K562 (cell line): ENCODE measurements at regions not wholly inside any gene's neighbourhood (a gene's known extent, or its start where the extent isn't known, plus 50 kb on each side); places are given as distances from the start of the nearest gene placed in this dataset.

Source experiments
- ARNT ChIP-seq, 2 experiments: fragments of 450-650 bp; IDR thresholded peaks; 2 replicates each; pipeline ENCODE4 v1.6.1; 2016; ENCODE audit warnings: mild to moderate bottlenecking in 1 of 2
- CREBBP ChIP-seq: IDR thresholded peaks from one replicate; pipeline ENCODE4 v1.6.1; 2012; ENCODE audit warnings: low read depth, mild to moderate bottlenecking, control low read depth, inconsistent platforms, low read length
- DPF2 ChIP-seq: fragments of 450-650 bp; IDR thresholded peaks from 2 replicates; pipeline ENCODE4 v1.6.1; 2016
- FOXA3 ChIP-seq, 2 experiments: fragments of 450-650 bp in 1 of 2; sonication (generic) in 1 of 2; formaldehyde crosslinking; IDR thresholded peaks in 1 of 2; conservative IDR thresholded peaks in 1 of 2; 2 replicates each; pipeline versions ENCODE4 v1.4.0 to v1.8.0; 2020 to 2022; ENCODE audit warnings: mild to moderate bottlenecking in 2 of 2, missing genetic modification reagents in 1 of 2
- GABPB1 ChIP-seq: sonication (generic); formaldehyde crosslinking; IDR thresholded peaks from 2 replicates; pipeline ENCODE4 v1.8.0; 2022; ENCODE audit warnings: mild to moderate bottlenecking, missing genetic modification reagents
- MAX ChIP-seq: sonication (generic); formaldehyde crosslinking; IDR thresholded peaks from 2 replicates; pipeline ENCODE4 v1.9.0; 2022; ENCODE audit warnings: mild to moderate bottlenecking, missing genetic modification reagents
- MBD2 ChIP-seq: sonication (generic); IDR thresholded peaks from 2 replicates; pipeline ENCODE4 v1.6.1; 2016; ENCODE audit warnings: low read depth, borderline replicate concordance
- MTA1 ChIP-seq: fragments of 450-650 bp; IDR thresholded peaks from 2 replicates; pipeline ENCODE4 v1.6.1; 2017; ENCODE audit warnings: borderline replicate concordance
- NFIC ChIP-seq: fragments of 450-650 bp; IDR thresholded peaks from 2 replicates; pipeline ENCODE4 v1.6.1; 2017; ENCODE audit warnings: mild to moderate bottlenecking, inconsistent platforms
- NR4A1 ChIP-seq, 2 experiments: fragments of 250-450 bp in 1 of 2; fragments of 450-650 bp in 1 of 2; sonication (Bioruptor Pico) in 1 of 2; IDR thresholded peaks; 2 replicates each; pipeline versions ENCODE4 v1.4.0 to v1.6.1; 2016 to 2020; ENCODE audit warnings: mild to moderate bottlenecking in 2 of 2, missing compliant biosample characterization in 1 of 2, missing genetic modification characterization in 1 of 2, moderate library complexity in 1 of 2
- PHB2 ChIP-seq: fragments of 450-650 bp; IDR thresholded peaks from 2 replicates; pipeline ENCODE4 v1.6.1; 2017; ENCODE audit warnings: low read depth
- SMC3 ChIP-seq: conservative IDR thresholded peaks from 2 replicates; pipeline ENCODE4 v1.6.1; 2011; ENCODE audit warnings: low read depth, low read length, improper control_type of control experiment; ENCODE audit not compliant: insufficient read depth
- TARDBP ChIP-seq: fragments of 450-650 bp; IDR thresholded peaks from 2 replicates; pipeline ENCODE4 v1.6.1; 2016
- ZKSCAN1 ChIP-seq: fragments of 150-350 bp; IDR thresholded peaks from 2 replicates; pipeline ENCODE4 v1.6.1; 2016; ENCODE audit warnings: low read depth, low read length
- ZKSCAN8 ChIP-seq: fragments of 200-800 bp; sonication (Bioruptor generic); IDR thresholded peaks from 2 replicates; pipeline ENCODE4 v1.6.1; 2016; ENCODE audit warnings: missing genetic modification characterization, missing compliant biosample characterization
- ZNF609 ChIP-seq: sonication (generic); formaldehyde crosslinking; IDR thresholded peaks from 2 replicates; pipeline ENCODE4 v1.8.1; 2023; ENCODE audit warnings: missing genetic modification reagents, mild to moderate bottlenecking, borderline replicate concordance
- ZNF668 ChIP-seq: fragments of 250-450 bp; sonication (Bioruptor Pico); IDR thresholded peaks from 2 replicates; pipeline ENCODE4 v1.8.0; 2022; ENCODE audit warnings: mild to moderate bottlenecking, inconsistent platforms
- ZNF695 ChIP-seq: fragments of 450-650 bp; formaldehyde crosslinking; IDR thresholded peaks from 2 replicates; pipeline ENCODE4 v1.4.0; 2020; ENCODE audit warnings: mild to moderate bottlenecking, moderate library complexity
- ZNF699 ChIP-seq: fragments of 250-450 bp; sonication (Bioruptor Pico); IDR thresholded peaks from 2 replicates; pipeline ENCODE4 v1.8.0; 2021; ENCODE audit warnings: mild to moderate bottlenecking, moderate library complexity; ENCODE audit not compliant: insufficient replicate concordance

- no peak for TF ChIP-seq ZNF699 (CRISPR knock-in tag)
- 0 out of 4 replicates have a peak, but pooled peaks of 1 of the 2 experiments have one; percentile 72 for TF ChIP-seq ARNT (IDR thresholded peaks at IDR 0.05)
- TF ChIP-seq DPF2, result peak; percentile 96
- peak; percentile 75 for TF ChIP-seq PHB2
- TF ChIP-seq ZKSCAN1, result 0 out of 2 replicates have a peak, but pooled peaks have one; percentile 20
- TF ChIP-seq NFIC, result peak; percentile 90
- peak; percentile 36; the same call in 1 of the 2 replicates for TF ChIP-seq MBD2
- no peak for TF ChIP-seq ZNF695 (CRISPR knock-in tag)
- 0 out of 2 replicates have a peak, but pooled peaks have one; percentile 34 for TF ChIP-seq ZKSCAN8 (CRISPR knock-in tag)
- 0 out of 2 replicates have a peak, but pooled peaks have one; percentile 27 for TF ChIP-seq TARDBP
- TF ChIP-seq ZNF609, result 0 out of 2 replicates have a peak, but pooled peaks have one; percentile 44
- TF ChIP-seq MTA1, result peak; percentile 82; the same call in 1 of the 2 replicates
- TF ChIP-seq FOXA3 (CRISPR knock-in tag; conservative IDR thresholded peaks at IDR 0.05 in 1 of 2, IDR thresholded peaks at IDR 0.05 in 1 of 2), result no peak
- TF ChIP-seq MAX (CRISPR knock-in tag), result peak; percentile 55
- TF ChIP-seq CREBBP, result no peak
- TF ChIP-seq SMC3, result no peak
- no peak for TF ChIP-seq GABPB1 (CRISPR knock-in tag)
- TF ChIP-seq ZNF668 (CRISPR knock-in tag), result no peak
- TF ChIP-seq NR4A1 (CRISPR knock-in tag; IDR thresholded peaks at IDR 0.05), result no peak
- TF ChIP-seq NR4A1 (tag; IDR thresholded peaks at IDR 0.05), result peak; percentile 78
These were observed 86.6 kb upstream of the FGF3 start (continued) for GRCh38 chr11:69905611-69906452.
